ENCODE measurements at regions not wholly inside any gene's neighbourhood (a gene's known extent, or its start where the extent isn't known, plus 50 kb on each side); places are given as distances from the start of the nearest gene placed in this dataset.

DNA sequence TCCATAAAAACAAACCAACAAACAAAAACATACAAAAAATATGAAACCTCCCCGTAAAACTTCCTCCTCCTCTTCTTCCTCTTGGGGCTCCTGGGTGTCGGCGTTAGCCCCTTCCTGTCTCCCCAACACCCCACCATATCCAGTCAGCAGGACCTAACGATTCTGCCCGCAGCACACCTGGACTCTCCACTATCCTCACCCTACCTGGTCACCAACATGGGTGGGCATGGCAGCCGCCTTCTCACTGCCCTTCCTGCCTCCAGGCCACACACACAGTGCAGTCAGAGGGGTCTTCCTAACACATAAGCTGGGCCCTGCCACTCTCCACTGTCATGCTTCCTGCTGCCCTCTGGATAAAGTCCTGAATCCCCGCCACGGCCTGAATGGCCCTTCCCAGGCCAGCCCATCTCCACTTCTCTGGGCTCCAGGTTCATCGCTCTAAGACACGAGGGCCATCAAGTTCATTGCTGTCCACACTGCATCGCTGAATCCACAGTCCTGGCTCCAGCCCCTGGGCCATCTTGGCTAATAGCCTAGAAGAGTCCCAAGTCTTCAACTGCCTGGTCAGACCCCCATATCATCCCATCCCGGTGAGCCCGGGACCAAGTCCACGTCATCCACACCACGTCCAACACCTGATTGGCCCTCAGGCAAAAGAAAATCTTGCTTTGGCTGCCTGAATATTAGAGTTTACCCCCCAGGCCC is 76.2 kb downstream of the IGLL1 start:
- Histone ChIP-seq H3K79me2 (ENCODE audit: low read depth) (no peaks in the 10 kb centered on the region), H3K9me2 (ENCODE audit: insufficient read depth) (no peaks in the 10 kb centered on the region), H4K20me1 (ENCODE audit: insufficient read depth) (no peaks in the 10 kb centered on the region), H2AFZ (no peak overlapping the region), H3K9me3 (ENCODE audit: insufficient read depth, low read depth) (no peaks in the 10 kb centered on the region), H3K27ac (no peak overlapping the region), H3K27me3 (ENCODE audit: insufficient read depth, low read depth) (peaks cover 70% of the 10 kb centered on the region), H3K4me2 (no peak overlapping the region), H3K4me1 (replicated peaks; ENCODE audit: insufficient read depth) (no peaks in the 10 kb centered on the region), H3F3A (ENCODE audit: insufficient read depth, low read depth) (no peaks in the 10 kb centered on the region), H3K36me3 (ENCODE audit: low read depth) (no peaks in the 10 kb centered on the region), H3K4me3 (no peak overlapping the region)
- intact Hi-C loops (cut with micrococcal nuclease; ENCODE audit: unreplicated experiment) = no loop called here
- BruUV-seq (replicated peaks) = no TSS peak
- ChIA-PET CTCF (no interaction called here), POLR2A (ENCODE audit: unreplicated experiment) (no interaction called here)
- TF ChIP-seq EZH2 (IDR thresholded peaks at IDR 0.05; ENCODE audit: low read depth) = no peak
- no peak for TF ChIP-seq CTCF (conservative IDR thresholded peaks at IDR 0.05)
- DNase-seq = no peak

DNA sequence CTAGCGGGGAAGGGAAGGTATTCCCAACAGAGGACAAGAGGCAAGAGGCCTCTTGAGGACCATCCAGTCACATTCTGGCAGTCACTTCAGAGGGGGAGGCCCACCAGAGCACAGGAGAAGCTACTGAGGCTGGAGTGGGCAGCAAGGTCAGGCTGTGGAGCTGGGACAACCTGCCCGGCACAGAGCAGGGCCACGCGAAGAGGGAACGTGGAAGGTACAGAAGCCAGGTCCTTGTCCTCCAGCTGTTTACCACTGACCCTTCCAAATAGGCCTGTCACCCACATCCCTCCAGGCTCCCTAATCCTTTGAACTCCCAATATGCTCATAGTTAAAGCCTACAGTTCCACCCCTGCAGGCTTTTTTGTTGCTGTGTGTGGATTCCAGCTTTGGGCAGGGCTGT is 76.9 kb downstream of the IGLL1 start:
- no peaks in the 10 kb centered on the region for H3K4me1 ChIP-seq (replicated peaks; ENCODE audit: insufficient read depth)
- no TSS peak for BruUV-seq (replicated peaks)
- H4K20me1 ChIP-seq (ENCODE audit: insufficient read depth) = no peaks in the 10 kb centered on the region
- H3K4me3 ChIP-seq = no peak overlapping the region
- no peak overlapping the region for H3K4me2 ChIP-seq
- H3K9me2 ChIP-seq (ENCODE audit: insufficient read depth) = no peaks in the 10 kb centered on the region
- H3K79me2 ChIP-seq (ENCODE audit: low read depth) = no peaks in the 10 kb centered on the region
- TF ChIP-seq CTCF (conservative IDR thresholded peaks at IDR 0.05) = no peak
- TF ChIP-seq EZH2 (IDR thresholded peaks at IDR 0.05; ENCODE audit: low read depth) = no peak
- CTCF ChIA-PET = no interaction called here
- no peaks in the 10 kb centered on the region for H3K9me3 ChIP-seq (ENCODE audit: insufficient read depth, low read depth)
- H3K27me3 ChIP-seq (ENCODE audit: insufficient read depth, low read depth) = peaks cover 68% of the 10 kb centered on the region
- DNase-seq = no peak
- POLR2A ChIA-PET (ENCODE audit: unreplicated experiment) = no interaction called here
- no peak overlapping the region for H3K27ac ChIP-seq
- no peaks in the 10 kb centered on the region for H3F3A ChIP-seq (ENCODE audit: insufficient read depth, low read depth)
- no peaks in the 10 kb centered on the region for H3K36me3 ChIP-seq (ENCODE audit: low read depth)
- intact Hi-C loops (cut with micrococcal nuclease; ENCODE audit: unreplicated experiment) = no loop called here
- no peak overlapping the region for H2AFZ ChIP-seq

DNA sequence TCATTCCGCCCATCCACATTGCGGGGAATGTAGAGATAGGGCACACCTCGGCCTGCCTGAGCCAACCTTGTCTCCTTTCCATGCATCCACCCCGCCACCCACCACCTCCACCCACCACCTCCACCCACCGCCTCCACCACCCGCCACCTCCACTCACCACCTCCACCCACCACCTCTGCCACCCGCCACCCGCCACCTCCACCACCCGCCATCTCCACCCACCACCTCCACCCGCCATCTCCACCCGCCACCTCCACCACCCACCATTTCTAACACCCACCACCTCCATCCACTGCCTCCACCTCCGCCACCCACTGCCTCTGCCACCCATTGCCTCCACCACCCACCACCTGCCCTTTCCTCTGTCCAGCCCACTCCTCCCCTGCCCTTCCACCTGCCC is 78.4 kb downstream of the IGLL1 start:
- Histone ChIP-seq H3F3A (ENCODE audit: insufficient read depth, low read depth) (no peaks in the 10 kb centered on the region), H3K36me3 (ENCODE audit: low read depth) (no peaks in the 10 kb centered on the region), H3K4me2 (no peak overlapping the region), H3K27ac (no peak overlapping the region), H3K79me2 (ENCODE audit: low read depth) (no peaks in the 10 kb centered on the region), H3K9me3 (ENCODE audit: insufficient read depth, low read depth) (no peaks in the 10 kb centered on the region), H3K9me2 (ENCODE audit: insufficient read depth) (no peaks in the 10 kb centered on the region), H3K4me1 (replicated peaks; ENCODE audit: insufficient read depth) (no peaks in the 10 kb centered on the region), H3K27me3 (ENCODE audit: insufficient read depth, low read depth) (peaks cover 67% of the 10 kb centered on the region), H3K4me3 (no peak overlapping the region), H4K20me1 (ENCODE audit: insufficient read depth) (no peaks in the 10 kb centered on the region), H2AFZ (no peak overlapping the region)
- DNase-seq = no peak
- POLR2A ChIA-PET (ENCODE audit: unreplicated experiment) = no interaction called here
- no TSS peak for BruUV-seq (replicated peaks)
- intact Hi-C loops (cut with micrococcal nuclease; ENCODE audit: unreplicated experiment) = no loop called here
- no peak for TF ChIP-seq EZH2 (IDR thresholded peaks at IDR 0.05; ENCODE audit: low read depth)
- no peak for TF ChIP-seq CTCF (conservative IDR thresholded peaks at IDR 0.05)
- CTCF ChIA-PET = no interaction called here

All from PC-9 (cell line).